ENCODE measurements at regions not wholly inside any gene's neighbourhood (a gene's known extent, or its start where the extent isn't known, plus 50 kb on each side); places are given as distances from the start of the nearest gene placed in this dataset.

- TF ChIP-seq, protein P1, sequence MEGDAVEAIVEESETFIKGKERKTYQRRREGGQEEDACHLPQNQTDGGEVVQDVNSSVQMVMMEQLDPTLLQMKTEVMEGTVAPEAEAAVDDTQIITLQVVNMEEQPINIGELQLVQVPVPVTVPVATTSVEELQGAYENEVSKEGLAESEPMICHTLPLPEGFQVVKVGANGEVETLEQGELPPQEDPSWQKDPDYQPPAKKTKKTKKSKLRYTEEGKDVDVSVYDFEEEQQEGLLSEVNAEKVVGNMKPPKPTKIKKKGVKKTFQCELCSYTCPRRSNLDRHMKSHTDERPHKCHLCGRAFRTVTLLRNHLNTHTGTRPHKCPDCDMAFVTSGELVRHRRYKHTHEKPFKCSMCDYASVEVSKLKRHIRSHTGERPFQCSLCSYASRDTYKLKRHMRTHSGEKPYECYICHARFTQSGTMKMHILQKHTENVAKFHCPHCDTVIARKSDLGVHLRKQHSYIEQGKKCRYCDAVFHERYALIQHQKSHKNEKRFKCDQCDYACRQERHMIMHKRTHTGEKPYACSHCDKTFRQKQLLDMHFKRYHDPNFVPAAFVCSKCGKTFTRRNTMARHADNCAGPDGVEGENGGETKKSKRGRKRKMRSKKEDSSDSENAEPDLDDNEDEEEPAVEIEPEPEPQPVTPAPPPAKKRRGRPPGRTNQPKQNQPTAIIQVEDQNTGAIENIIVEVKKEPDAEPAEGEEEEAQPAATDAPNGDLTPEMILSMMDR (conservative IDR thresholded peaks at IDR 0.05; ENCODE audit: low read depth, low read length) = no peak
- H3K4me3 ChIP-seq (ENCODE audit: low read depth, low read length) = no peak overlapping the region
- DNase-seq (ENCODE audit: low read depth) = no peak
Observed at GRCh38 chr2:104781151-104781550, 72.8 kb upstream of the POU3F3 start.

DNA sequence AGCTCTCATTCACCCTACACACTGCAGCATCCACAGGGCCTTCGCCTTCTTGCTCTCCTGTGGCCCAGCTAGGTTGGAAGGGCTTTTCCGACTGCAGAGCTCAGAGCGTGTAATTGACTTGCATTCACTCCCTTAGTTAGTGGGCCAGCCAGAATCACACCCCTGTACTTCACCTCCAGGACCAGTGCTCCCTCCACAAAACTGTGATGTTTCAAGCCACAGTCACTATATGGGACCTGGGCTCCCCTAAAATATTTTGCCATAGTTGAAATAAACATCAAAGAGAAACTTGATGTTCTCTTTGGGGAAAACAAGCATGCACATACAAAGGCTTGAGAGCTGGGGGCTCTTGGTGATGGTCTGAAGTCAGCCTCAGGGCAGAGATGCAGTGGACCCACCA lies 69.7 kb upstream of the POU3F3 start:
- no peak for DNase-seq (ENCODE audit: low read depth)
- TF ChIP-seq, protein P1 (conservative IDR thresholded peaks at IDR 0.05; ENCODE audit: low read depth, low read length) = no peak
- H3K4me3 ChIP-seq (ENCODE audit: low read depth, low read length) = no peak overlapping the region

DNA sequence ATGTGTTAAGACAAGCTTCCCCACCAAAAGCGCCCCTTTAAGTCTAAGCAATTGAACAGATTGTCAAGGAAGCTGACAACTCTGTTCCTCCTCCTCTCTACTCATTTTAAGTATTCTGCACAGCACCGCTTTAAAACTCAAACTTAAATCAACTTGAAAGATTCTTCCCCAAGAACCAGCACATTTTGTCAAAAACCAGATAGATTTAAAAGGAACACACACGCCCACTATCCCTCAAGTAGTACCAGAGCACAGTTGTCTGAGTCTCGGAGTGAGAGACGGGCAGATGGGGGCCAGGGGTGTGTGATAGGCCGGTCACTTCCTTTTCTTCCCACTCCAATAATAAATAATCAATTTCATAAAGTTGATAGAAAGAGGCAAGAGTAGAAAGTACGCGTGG lies 67.7 kb upstream of the POU3F3 start:
- no peak for DNase-seq (ENCODE audit: low read depth)

DNA sequence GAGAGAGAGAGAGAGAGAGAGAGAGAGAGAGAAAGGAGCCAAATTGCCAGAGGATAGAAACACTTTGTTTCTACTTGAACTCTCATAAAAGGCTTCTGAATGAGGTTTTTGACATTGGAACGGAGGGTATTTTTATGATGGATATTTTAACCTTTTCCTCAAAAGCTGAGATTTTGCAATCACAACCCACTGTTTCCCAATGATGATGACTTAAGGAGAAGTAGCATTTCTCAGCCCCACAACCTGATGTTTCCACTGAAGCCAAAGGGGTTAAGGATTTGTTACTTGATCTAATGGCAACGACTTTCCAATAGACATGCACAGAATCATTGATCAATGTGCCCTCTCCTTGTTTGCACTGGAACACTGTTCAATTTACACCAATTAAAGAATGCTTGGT lies 67.1 kb upstream of the POU3F3 start:
- TF ChIP-seq, protein P1 (conservative IDR thresholded peaks at IDR 0.05; ENCODE audit: low read depth, low read length) = no peak
- H3K4me3 ChIP-seq (ENCODE audit: low read depth, low read length) = no peak overlapping the region
- DNase-seq (ENCODE audit: low read depth) = peak; percentile 46

More for the DNA sequence above, 67.7 kb upstream of the POU3F3 start:
- TF ChIP-seq, protein P1 (conservative IDR thresholded peaks at IDR 0.05; ENCODE audit: low read depth, low read length) = no peak
- H3K4me3 ChIP-seq (ENCODE audit: low read depth, low read length) = no peak overlapping the region

DNA sequence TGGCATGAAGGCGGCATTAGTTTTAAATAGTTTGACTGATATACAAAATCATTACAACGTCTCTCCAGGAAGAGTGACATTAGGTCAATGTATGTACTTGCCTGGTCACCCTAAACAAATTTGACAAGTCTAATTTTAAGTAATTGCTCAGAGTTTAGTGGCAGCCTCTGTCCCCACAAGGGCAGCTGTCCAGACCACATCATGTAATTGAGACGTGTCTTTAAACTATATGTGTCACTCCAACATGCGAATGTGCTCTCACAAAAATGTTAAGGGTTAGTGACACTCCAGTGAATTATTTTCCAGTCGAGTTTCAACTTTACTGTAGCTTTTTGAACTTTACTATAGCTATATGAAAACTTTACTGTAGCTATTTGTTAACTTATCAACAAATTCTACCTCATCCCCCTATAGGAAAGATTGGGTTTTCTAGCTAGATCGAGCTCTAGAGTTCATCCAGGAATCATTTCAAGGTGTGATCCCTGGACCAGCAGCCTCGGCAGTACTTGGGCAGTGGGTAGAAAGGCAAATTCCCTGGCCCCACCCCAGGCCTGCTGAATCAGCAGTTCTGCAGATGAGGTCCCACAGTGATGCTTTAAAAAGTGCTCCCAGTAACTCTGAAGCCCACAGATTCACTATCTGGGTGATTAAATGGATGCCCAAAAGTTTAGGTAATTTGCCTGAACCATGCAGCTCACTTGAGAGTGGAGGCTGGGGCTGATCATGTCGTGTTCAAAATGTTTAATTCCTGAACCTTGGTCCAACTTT lies 66.4 kb upstream of the POU3F3 start:
- TF ChIP-seq, protein P1 (conservative IDR thresholded peaks at IDR 0.05; ENCODE audit: low read depth, low read length) = no peak
- no peak for DNase-seq (ENCODE audit: low read depth)
- no peak overlapping the region for H3K4me3 ChIP-seq (ENCODE audit: low read depth, low read length)

DNA sequence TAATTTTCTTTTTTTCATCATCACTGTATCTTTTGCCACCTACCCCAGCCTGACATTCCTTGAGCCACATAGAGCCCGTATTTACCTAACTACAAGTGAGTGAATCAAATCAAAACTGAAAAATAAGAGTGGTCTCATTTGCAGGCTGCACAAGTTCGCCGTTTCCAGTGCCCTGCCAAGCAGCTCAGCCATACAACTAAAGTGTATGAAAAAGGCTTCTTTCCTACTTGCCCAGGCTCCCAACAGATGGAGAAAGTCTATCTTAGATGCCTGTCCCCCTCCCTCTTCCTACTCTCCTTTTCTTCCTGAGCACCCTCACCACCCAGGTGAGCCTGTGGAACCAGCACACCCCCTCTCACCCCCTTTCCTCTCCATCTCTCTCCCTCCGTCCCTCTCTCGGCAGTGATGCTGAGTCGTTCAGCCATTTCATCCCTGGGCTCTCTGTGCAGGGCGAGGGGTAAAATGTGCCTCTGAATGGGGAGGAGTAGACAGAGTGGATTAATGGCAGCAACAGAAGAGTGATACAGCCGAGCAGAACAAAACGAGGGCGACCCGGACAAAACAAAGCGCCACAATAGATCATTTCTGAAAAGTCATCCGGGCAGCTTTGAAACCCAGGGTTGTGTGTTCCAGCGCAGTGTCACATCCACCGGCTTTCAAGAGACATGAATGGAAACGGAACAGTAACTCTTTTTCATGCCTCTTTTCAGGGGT lies 65.0 kb upstream of the POU3F3 start:
- DNase-seq (ENCODE audit: low read depth) = no peak
- TF ChIP-seq, protein P1 (conservative IDR thresholded peaks at IDR 0.05; ENCODE audit: low read depth, low read length) = no peak
- H3K4me3 ChIP-seq (ENCODE audit: low read depth, low read length) = no peak overlapping the region

All from choroid plexus epithelial cell (primary cell).